MCF 10A (cell line): ENCODE measurements at regions not wholly inside any gene's neighbourhood (a gene's known extent, or its start where the extent isn't known, plus 50 kb on each side); places are given as distances from the start of the nearest gene placed in this dataset.

Experiments
- BruUV-seq: library from RNA; stranded (reverse); fragments of 400-500 nt; replicated peaks from 2 replicates; lab custom pipeline; 2021; lab: Mats Ljungman, UMichigan
- CTCF ChIA-PET: fragments of 300-600 bp; sonication (Branson Sonifier 250); formaldehyde crosslinking; extraction: SDS; loops from one replicate; lab custom pipeline; 2021; ENCODE audit warnings: antibody characterized with exemption, inconsistent platforms; lab: Yijun Ruan, JAX
- POLR2A ChIA-PET: fragments of 300-600, 350-650 bp; sonication (Branson Sonifier 250); formaldehyde crosslinking; extraction: SDS; loops from one replicate; lab custom pipeline; 2020; ENCODE audit warnings: antibody characterized with exemption, inconsistent platforms; lab: Yijun Ruan, JAX
- DNase-seq: peaks from one replicate; pipeline ENCODE4 v3.0.0-alpha.2; 2018; ENCODE audit not compliant: unreplicated experiment
- H3K27ac Mint-ChIP-seq: one replicate; pipeline ENCODE4 v1.8.0; 2022; ENCODE audit warnings: mild to moderate bottlenecking, low read depth, mixed read lengths; ENCODE audit not compliant: unreplicated experiment
- H3K27me3 Mint-ChIP-seq: one replicate; pipeline ENCODE4 v1.8.0; 2022; ENCODE audit warnings: mixed read lengths; ENCODE audit not compliant: insufficient read depth, unreplicated experiment
- H3K36me3 Mint-ChIP-seq: one replicate; pipeline ENCODE4 v1.8.0; 2022; ENCODE audit warnings: mild to moderate bottlenecking, moderate library complexity, mixed read lengths; ENCODE audit not compliant: insufficient read depth, unreplicated experiment
- H3K4me1 Mint-ChIP-seq: one replicate; pipeline ENCODE4 v1.8.0; 2022; ENCODE audit warnings: mixed read lengths; ENCODE audit not compliant: insufficient read depth, unreplicated experiment
- H3K4me3 Mint-ChIP-seq: one replicate; pipeline ENCODE4 v1.8.0; 2022; ENCODE audit warnings: mild to moderate bottlenecking, moderate library complexity, mixed read lengths; ENCODE audit not compliant: unreplicated experiment
- H3K9me3 Mint-ChIP-seq: one replicate; pipeline ENCODE4 v1.8.0; 2022; ENCODE audit warnings: mixed read lengths; ENCODE audit not compliant: unreplicated experiment
- intact Hi-C: fragments of 100-400 bp; cut with micrococcal nuclease; formaldehyde crosslinking; loops from 2 replicates; pipeline ENCODE4 v1.14.1; 2022
- TF ChIP-seq, protein P1 (sequence below): fragments of 200-600 bp; IDR thresholded peaks from one replicate; pipeline ENCODE4 v1.8.0; 2022; ENCODE audit warnings: antibody characterized with exemption, mild to moderate bottlenecking; ENCODE audit not compliant: unreplicated experiment

DNA sequence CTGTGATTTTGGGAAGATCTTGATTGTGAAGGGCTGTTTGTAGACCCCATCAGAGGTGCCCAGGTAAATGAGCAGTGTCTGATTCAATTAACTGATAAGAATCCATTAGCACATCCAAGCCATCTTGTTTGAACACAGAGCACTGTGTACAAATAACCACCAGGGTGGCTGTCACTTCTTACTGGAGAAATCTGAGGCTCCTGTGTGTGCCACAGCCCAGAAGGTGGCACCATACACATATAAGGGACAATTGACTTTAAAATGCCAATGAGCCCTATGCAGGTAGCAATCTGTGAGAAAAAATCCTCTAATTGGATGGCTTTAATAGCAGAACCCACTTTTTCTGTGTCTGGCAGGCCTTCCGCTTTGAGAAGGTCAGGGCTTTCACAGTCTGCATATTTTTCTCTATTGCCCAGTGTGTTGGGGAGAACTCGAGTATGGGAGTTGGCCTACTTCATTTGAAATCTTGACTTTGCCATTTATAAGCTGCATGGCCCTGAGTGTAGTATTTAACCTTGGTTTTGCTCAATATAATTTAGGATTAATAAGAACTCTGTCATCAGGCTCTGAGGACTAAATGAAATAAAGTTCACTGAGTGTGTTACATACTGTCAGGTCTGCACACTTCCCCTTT, 517.4 kb downstream of the CCSER2 start:
- TF ChIP-seq, protein P1, sequence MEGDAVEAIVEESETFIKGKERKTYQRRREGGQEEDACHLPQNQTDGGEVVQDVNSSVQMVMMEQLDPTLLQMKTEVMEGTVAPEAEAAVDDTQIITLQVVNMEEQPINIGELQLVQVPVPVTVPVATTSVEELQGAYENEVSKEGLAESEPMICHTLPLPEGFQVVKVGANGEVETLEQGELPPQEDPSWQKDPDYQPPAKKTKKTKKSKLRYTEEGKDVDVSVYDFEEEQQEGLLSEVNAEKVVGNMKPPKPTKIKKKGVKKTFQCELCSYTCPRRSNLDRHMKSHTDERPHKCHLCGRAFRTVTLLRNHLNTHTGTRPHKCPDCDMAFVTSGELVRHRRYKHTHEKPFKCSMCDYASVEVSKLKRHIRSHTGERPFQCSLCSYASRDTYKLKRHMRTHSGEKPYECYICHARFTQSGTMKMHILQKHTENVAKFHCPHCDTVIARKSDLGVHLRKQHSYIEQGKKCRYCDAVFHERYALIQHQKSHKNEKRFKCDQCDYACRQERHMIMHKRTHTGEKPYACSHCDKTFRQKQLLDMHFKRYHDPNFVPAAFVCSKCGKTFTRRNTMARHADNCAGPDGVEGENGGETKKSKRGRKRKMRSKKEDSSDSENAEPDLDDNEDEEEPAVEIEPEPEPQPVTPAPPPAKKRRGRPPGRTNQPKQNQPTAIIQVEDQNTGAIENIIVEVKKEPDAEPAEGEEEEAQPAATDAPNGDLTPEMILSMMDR, result no peak
- Mint-ChIP-seq H3K36me3 (no peaks in the 10 kb centered on the region), H3K27ac (no peak overlapping the region), H3K27me3 (no peaks in the 10 kb centered on the region), H3K4me3 (no peak overlapping the region), H3K9me3 (no peaks in the 10 kb centered on the region), H3K4me1 (no peaks in the 10 kb centered on the region)
- ChIA-PET POLR2A (no interaction called here), CTCF (interaction anchor here (0.6 kb wide), 1 partner anchor 827 kb away, joined by 3 read pairs; no protein-coding TSS in a partner anchor)
- intact Hi-C loops, result no loop called here
- DNase-seq, result peak; percentile 52
- BruUV-seq, result no TSS peak

DNA sequence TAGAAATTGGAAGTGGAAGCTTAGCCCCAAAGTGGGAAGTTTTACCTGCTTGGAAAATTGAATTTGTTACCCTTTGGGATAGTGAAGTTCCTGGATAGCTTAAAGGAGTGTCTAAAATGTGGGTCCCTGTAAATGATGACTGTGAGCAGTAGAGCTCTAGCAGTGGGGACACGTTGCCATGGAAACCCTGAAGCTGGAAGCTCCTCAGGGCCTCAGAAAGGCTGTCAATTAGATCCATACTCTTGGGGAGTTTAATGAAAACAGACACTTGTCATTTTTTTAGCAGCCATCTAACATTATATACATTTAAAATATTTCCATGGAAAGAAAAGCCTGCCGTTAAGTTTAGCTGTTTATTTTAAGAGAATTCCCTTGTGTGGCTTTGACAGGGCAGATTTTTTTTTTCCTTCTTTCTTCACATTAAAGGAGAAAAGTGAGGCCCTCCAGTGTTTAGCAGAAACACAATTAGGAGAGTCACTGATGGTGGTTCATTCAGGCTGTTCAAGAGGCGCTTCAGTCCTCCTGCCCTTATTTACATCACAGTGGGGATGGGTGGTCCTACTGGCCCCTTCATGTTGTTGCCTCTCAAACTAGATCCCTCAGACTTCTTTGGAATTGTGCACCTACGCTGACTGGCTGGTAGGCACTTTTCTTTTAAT, 518.4 kb downstream of the CCSER2 start:
- ChIA-PET POLR2A (no interaction called here), CTCF (interaction anchor here (0.6 kb wide), 1 partner anchor 9 kb away, joined by 4 read pairs; no protein-coding TSS in a partner anchor)
- no peaks in the 10 kb centered on the region for H3K4me1 Mint-ChIP-seq
- no peak overlapping the region for H3K27ac Mint-ChIP-seq
- DNase-seq, result no peak
- H3K27me3 Mint-ChIP-seq, result no peaks in the 10 kb centered on the region
- no peak overlapping the region for H3K4me3 Mint-ChIP-seq
- BruUV-seq, result no TSS peak
- intact Hi-C loops, result no loop called here
- TF ChIP-seq, protein P1, result no peak
- H3K9me3 Mint-ChIP-seq, result no peaks in the 10 kb centered on the region
- H3K36me3 Mint-ChIP-seq, result no peaks in the 10 kb centered on the region

DNA sequence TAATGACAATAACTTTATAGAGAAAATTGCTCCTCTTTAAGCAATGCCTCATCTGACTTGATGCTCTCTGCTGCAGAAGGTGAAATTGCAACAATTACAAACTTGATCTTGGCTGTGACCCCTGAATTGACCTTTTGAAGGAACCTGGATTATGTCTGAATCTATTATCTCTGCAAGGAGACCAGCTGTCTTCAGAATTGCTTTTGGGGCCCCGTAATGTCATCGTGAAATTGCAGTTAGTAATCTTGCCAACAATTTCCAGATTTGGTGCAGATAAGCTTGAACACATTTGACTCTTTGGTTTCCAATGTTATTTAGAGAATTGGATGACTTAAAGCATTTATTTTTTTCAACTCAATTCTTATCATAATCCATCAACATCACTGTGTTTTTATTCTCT, 520.6 kb downstream of the CCSER2 start:
- CTCF ChIA-PET, result interaction anchor here (0.8 kb wide), 1 partner anchor 66 kb away, joined by 3 read pairs; no protein-coding TSS in a partner anchor
- POLR2A ChIA-PET, result no interaction called here
- DNase-seq, result no peak
- intact Hi-C loops, result no loop called here
- H3K27me3 Mint-ChIP-seq, result no peaks in the 10 kb centered on the region
- H3K9me3 Mint-ChIP-seq, result no peaks in the 10 kb centered on the region
- no peak overlapping the region for H3K27ac Mint-ChIP-seq
- no peak overlapping the region for H3K4me3 Mint-ChIP-seq
- H3K4me1 Mint-ChIP-seq, result no peaks in the 10 kb centered on the region
- no TSS peak for BruUV-seq
- no peaks in the 10 kb centered on the region for H3K36me3 Mint-ChIP-seq
- TF ChIP-seq, protein P1, result no peak

DNA sequence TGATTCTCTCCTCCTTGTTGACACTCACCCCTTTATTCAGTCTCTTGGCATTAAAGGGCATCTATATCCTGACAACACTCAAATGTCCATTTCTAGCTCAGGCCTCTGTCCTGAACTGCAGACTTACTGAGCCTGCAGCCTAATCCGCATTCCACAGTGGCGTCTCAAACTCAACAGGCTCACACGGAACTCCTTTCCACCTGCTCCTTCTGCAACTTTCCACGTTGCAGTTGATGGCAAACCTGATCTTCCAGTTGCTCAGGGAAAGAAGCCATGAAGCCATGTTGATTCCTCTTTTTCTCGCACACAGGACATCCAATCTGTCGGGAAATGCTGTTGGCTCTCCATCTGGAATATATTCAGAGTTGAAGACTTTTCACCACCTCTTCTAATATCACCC, 522.4 kb downstream of the CCSER2 start:
- no peaks in the 10 kb centered on the region for H3K9me3 Mint-ChIP-seq
- H3K27me3 Mint-ChIP-seq, result no peaks in the 10 kb centered on the region
- DNase-seq, result no peak
- H3K4me3 Mint-ChIP-seq, result no peak overlapping the region
- H3K4me1 Mint-ChIP-seq, result no peaks in the 10 kb centered on the region
- intact Hi-C loops, result loop anchor here (1.0 kb wide), 1 partner anchor 16 kb away; no protein-coding TSS in a partner anchor
- TF ChIP-seq, protein P1, result no peak
- POLR2A ChIA-PET, result no interaction called here
- no TSS peak for BruUV-seq
- no peaks in the 10 kb centered on the region for H3K36me3 Mint-ChIP-seq
- CTCF ChIA-PET, result interaction anchor here (0.6 kb wide), 1 partner anchor 7 kb away, joined by 3 read pairs; no protein-coding TSS in a partner anchor
- no peak overlapping the region for H3K27ac Mint-ChIP-seq
